ENCODE measurements at regions not wholly inside any gene's neighbourhood (a gene's known extent, or its start where the extent isn't known, plus 50 kb on each side); places are given as distances from the start of the nearest gene placed in this dataset.

DNA sequence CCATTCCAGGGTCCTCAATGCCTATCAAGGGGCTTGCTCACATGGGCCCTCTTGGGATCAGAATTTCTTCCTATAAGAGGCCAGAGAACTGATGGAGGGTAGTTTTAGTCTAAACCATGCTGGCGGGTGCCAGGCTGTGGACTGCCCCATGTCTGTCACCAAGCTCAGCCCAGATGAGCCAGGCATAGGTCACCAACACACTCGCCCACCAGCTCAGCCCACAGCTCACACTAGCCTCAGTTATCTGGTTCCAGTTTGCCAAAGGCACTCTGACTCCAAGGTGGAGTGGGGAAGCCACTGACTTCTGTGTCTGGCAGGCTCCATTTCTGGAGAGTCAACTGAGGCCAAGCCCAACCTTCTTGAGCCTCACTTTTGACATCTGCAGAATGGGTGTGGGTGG, 50.7 kb upstream of the INSYN1 start:
- POLR2A ChIA-PET (ENCODE audit: low non-redundant PET), result no interaction called here
- no peak for DNase-seq (ENCODE audit: low spot score)
- CTCF ChIA-PET, result no interaction called here
- no peak overlapping the region for H3K27ac ChIP-seq
- TF ChIP-seq, protein P1, sequence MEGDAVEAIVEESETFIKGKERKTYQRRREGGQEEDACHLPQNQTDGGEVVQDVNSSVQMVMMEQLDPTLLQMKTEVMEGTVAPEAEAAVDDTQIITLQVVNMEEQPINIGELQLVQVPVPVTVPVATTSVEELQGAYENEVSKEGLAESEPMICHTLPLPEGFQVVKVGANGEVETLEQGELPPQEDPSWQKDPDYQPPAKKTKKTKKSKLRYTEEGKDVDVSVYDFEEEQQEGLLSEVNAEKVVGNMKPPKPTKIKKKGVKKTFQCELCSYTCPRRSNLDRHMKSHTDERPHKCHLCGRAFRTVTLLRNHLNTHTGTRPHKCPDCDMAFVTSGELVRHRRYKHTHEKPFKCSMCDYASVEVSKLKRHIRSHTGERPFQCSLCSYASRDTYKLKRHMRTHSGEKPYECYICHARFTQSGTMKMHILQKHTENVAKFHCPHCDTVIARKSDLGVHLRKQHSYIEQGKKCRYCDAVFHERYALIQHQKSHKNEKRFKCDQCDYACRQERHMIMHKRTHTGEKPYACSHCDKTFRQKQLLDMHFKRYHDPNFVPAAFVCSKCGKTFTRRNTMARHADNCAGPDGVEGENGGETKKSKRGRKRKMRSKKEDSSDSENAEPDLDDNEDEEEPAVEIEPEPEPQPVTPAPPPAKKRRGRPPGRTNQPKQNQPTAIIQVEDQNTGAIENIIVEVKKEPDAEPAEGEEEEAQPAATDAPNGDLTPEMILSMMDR (conservative IDR thresholded peaks at IDR 0.05; ENCODE audit: low read depth), result no peak

DNA sequence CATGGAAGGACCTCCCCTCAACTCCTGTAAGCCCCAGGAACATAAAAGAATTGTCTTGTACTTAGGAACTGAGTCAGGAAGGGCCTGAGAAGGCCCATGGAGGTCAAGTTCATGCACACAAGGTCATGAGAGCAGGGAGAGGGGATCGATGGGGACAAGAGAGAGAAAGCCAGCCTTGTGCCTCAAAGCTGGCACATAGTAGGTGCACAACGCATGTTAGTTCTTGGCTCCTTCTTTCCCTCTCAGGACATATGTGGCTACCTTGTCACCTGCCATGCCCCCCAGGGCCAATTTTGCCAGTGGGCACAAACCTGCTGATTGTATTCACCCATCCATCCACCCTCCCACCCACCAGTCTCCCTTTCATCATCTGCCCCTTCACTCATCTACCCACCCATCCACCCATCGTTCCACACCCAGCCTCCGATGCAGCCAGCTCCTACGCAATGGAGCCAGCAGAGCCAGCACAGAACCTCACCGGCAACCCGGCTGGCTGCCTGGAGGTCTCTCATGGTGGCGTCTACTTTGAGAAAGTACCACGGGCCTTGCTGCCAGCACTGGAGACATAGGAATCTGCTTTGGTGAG, 52.4 kb upstream of the INSYN1 start:
- ChIA-PET CTCF (no interaction called here), POLR2A (ENCODE audit: low non-redundant PET) (no interaction called here)
- H3K27ac ChIP-seq, result no peak overlapping the region
- no peak for DNase-seq (ENCODE audit: low spot score)
- TF ChIP-seq, protein P1 (conservative IDR thresholded peaks at IDR 0.05; ENCODE audit: low read depth), result no peak

DNA sequence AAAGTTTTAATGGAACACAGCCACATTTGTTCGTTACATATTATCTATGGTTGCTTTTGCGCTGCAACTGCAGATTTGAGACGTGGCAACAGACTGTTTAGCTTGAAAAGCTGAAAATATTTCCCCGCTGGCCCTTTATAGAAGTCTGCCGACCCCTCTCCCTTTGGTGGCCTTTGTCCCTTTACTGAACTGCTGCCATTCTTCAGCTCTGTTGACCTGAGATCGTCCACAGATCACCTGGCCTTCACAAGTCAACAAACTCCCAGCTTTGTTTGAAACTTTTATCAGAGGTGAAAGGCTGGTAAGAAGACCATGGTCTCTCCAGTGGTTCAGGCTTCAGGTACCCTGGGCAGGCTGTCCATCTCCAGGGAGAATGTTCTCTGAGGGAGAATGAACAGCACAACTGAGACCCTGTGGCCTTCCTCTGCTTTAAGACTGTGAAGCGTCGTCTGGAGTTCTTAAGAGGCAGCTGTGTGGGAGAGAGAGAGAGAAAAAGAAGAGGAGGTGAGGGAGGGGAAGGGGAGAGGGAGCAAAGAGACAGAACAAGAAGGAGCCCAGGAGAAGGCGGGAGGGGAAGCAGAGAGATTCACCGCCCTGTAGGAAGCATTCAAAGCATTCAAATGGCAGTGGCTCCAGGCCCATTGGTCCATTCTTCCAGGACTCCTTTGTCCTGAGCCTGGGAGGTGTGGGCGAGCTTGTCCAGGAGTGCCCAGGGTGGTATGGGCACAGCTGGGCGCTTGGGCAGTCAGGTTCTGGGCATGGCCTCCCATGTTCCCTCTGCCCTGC, 53.7 kb upstream of the INSYN1 start:
- POLR2A ChIA-PET (ENCODE audit: low non-redundant PET), result no interaction called here
- no peak overlapping the region for H3K27ac ChIP-seq
- TF ChIP-seq, protein P1 (conservative IDR thresholded peaks at IDR 0.05; ENCODE audit: low read depth), result no peak
- CTCF ChIA-PET, result no interaction called here
- no peak for DNase-seq (ENCODE audit: low spot score)

DNA sequence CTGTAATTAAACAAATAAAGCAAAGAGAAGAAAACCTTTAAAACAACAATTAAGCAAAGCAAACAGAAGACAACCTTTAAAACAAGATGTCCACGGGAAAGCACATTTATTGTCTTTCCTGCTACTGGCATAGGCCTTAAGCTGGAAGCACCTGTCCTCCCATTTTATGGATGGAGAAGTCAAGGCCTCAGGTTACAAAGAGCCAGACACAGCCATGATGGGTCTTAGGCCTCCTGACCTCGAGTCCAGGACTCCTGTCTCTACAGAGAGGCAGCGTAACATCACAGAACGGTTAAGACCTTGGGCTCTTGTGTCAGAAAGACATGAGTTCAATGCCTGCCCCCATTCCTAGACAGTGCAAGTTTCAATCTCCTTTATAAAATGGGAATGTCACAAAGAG, 54.7 kb upstream of the INSYN1 start:
- POLR2A ChIA-PET (ENCODE audit: low non-redundant PET), result no interaction called here
- CTCF ChIA-PET, result no interaction called here
- H3K27ac ChIP-seq, result no peak overlapping the region
- TF ChIP-seq, protein P1 (conservative IDR thresholded peaks at IDR 0.05; ENCODE audit: low read depth), result no peak
- no peak for DNase-seq (ENCODE audit: low spot score)

DNA sequence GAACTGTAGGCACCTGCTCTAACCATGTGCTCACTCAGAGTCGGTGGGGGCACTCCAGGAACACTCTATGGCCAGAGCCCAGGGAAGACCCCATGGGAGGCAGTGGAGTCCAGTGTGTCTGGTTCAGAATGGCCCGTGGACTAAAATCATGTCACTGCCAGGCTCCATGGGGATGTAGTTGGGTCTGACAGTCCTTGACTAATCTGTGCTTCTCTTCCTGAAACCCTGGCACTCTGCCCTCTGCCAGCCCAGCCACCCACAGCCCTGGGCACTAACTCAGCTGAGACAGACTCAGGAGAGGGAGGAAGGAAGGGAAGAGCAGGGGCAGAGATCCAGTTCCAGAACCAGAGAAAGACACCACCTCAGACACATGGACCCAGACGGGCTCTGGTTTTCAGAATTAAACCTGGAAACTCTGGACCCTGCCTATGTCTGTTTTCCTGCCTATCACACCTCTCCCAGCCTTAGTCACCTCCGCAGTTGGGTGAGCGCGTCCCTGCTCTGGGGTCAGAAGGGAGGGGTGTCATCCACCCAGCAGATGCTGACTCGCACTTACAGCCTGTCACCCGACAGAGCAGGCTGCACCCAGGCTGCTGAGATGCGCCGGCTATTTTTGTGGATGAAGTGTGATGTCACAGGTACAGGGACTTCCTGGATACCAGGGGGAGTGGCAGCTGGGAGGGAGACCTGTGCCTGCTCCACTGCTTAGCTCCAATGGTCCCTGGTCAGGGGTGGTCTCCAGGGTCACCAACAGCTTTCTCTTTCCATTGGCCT, 56.8 kb upstream of the INSYN1 start:
- POLR2A ChIA-PET (ENCODE audit: low non-redundant PET), result no interaction called here
- no peak for DNase-seq (ENCODE audit: low spot score)
- peak overlapping the region; percentile 22; the same call in 1 of the 2 replicates for H3K27ac ChIP-seq
- CTCF ChIA-PET, result interaction anchor here (0.7 kb wide), 1 partner anchor 1859 kb away, joined by 7 read pairs; no protein-coding TSS in a partner anchor
- TF ChIP-seq, protein P1 (conservative IDR thresholded peaks at IDR 0.05; ENCODE audit: low read depth), result no peak

DNA sequence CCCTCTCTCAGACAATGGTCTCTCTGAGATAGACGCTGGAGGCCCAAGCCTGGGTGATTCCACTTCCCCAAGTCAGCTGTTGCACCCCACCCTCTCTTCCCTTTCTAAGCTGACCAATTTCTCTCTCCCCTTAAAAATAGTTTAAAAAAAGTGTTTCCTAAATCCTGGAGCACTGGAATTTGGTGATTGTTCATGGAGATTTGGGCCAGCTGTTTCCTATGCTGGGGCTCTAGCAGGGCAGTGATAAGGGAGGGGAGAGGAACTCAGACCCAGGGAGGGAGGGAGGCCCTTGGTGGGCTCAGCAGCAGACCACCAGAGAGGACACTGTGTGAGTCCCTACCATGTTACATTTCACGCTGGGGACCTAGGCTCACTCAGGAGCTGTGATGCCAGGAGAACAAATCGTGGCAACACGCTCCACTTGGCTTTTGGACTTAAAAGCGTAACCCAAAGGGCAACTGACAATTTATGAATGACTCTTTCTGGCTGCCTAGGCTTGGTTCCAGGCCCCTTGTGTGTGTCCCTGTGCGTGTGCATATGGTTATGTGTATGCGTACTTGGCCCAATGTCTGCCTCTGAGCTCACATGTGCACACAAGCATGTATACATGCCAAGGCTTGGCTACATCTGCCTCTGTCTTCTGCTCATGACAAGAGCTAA, 59.8 kb upstream of the INSYN1 start:
- H3K27ac ChIP-seq, result no peak overlapping the region
- POLR2A ChIA-PET (ENCODE audit: low non-redundant PET), result no interaction called here
- no peak for DNase-seq (ENCODE audit: low spot score)
- CTCF ChIA-PET, result no interaction called here
- TF ChIP-seq, protein P1 (conservative IDR thresholded peaks at IDR 0.05; ENCODE audit: low read depth), result no peak
